Thyroid gland (tissue), 4 donors: ENCODE measurements at regions not wholly inside any gene's neighbourhood (a gene's known extent, or its start where the extent isn't known, plus 50 kb on each side); places are given as distances from the start of the nearest gene placed in this dataset.

Experiments
- DNase-seq, 2 donors: peaks; one replicate each; pipeline ENCODE4 v3.0.0-alpha.2; 2019
- H3K27ac ChIP-seq, 3 donors: fragments of 200-600 bp; sonication (generic); 1 replicate in 2 of 3; 2 replicates in 1 of 3; pipeline ENCODE4 v1.5.1; 2016 to 2019; ENCODE audit warnings: mild to moderate bottlenecking in 1 of 3, moderate library complexity in 1 of 3
- H3K27me3 ChIP-seq: fragments of 200-600 bp; sonication (generic); one replicate; pipeline ENCODE4 v1.5.1; 2019
- H3K36me3 ChIP-seq, 2 donors: fragments of 200-600 bp; sonication (generic); one replicate each; pipeline ENCODE4 v1.5.1; 2016 to 2019
- H3K4me1 ChIP-seq, 2 donors: fragments of 200-600 bp; sonication (generic); one replicate each; pipeline ENCODE4 v1.5.1; 2017 to 2019
- H3K4me3 ChIP-seq, 3 donors: fragments of 200-600 bp; sonication (generic); replicated peaks in 1 of 3; 1 replicate in 2 of 3; 2 replicates in 1 of 3; pipeline ENCODE4 v1.5.1; 2016; ENCODE audit warnings: mild to moderate bottlenecking in 1 of 3
- H3K9me3 ChIP-seq: fragments of 200-600 bp; sonication (generic); one replicate; pipeline ENCODE4 v1.5.1; 2017
- POLR2A ChIP-seq, 2 donors: fragments of 450-650 bp; IDR thresholded peaks; one replicate each; pipeline ENCODE4 v1.6.1; 2017; ENCODE audit warnings: antibody characterized with exemption in 2 of 2, mild to moderate bottlenecking in 2 of 2, moderate library complexity in 1 of 2
- WGBS, 2 donors: methylation state at CpG; one replicate each; pipeline ENCODE4 v1.1.5; 2017; 5-methylcytosine and 5-hydroxymethylcytosine counted together
- intact Hi-C: fragments of 100-400 bp; cut with DNase I; formaldehyde crosslinking; loops from one replicate; pipeline ENCODE4 v1.15.1; 2023
- TF ChIP-seq, protein P1 (sequence below), 6 experiments: fragments of 200-600 bp in 3 of 6; fragments of 450-650 bp in 3 of 6; sonication (generic) in 3 of 6; IDR thresholded peaks; one replicate each; pipeline ENCODE4 v1.5.1; 2016 to 2019; ENCODE audit warnings: antibody characterized with exemption in 6 of 6, mild to moderate bottlenecking in 2 of 6, inconsistent platforms in 1 of 6, moderate library complexity in 1 of 6

GRCh38 chr18:65568866-65569265 lies 181.9 kb upstream of the CDH7 start:
- DNase-seq = no peak
- WGBS, 2 donors = 52 to 72% methylated on average over 2 of the region's 2 CpGs
- Histone ChIP-seq H3K27me3 (no peaks in the 10 kb centered on the region), H3K9me3 (no peaks in the 10 kb centered on the region), H3K4me1 (no peaks in the 10 kb centered on the region), H3K27ac (no peak overlapping the region), H3K4me3 (no peak overlapping the region), H3K36me3 (no peaks in the 10 kb centered on the region)
- intact Hi-C loops = no loop called here
- TF ChIP-seq, protein P1, sequence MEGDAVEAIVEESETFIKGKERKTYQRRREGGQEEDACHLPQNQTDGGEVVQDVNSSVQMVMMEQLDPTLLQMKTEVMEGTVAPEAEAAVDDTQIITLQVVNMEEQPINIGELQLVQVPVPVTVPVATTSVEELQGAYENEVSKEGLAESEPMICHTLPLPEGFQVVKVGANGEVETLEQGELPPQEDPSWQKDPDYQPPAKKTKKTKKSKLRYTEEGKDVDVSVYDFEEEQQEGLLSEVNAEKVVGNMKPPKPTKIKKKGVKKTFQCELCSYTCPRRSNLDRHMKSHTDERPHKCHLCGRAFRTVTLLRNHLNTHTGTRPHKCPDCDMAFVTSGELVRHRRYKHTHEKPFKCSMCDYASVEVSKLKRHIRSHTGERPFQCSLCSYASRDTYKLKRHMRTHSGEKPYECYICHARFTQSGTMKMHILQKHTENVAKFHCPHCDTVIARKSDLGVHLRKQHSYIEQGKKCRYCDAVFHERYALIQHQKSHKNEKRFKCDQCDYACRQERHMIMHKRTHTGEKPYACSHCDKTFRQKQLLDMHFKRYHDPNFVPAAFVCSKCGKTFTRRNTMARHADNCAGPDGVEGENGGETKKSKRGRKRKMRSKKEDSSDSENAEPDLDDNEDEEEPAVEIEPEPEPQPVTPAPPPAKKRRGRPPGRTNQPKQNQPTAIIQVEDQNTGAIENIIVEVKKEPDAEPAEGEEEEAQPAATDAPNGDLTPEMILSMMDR (IDR thresholded peaks at IDR 0.05) = no peak
- TF ChIP-seq POLR2A (IDR thresholded peaks at IDR 0.05) = no peak

- Histone ChIP-seq H3K27me3 (no peaks in the 10 kb centered on the region), H3K9me3 (no peaks in the 10 kb centered on the region), H3K4me1 (no peaks in the 10 kb centered on the region), H3K36me3 (no peaks in the 10 kb centered on the region), H3K27ac (no peak overlapping the region), H3K4me3 (no peak overlapping the region)
- 10 to 17% methylated on average over 3 of the region's 3 CpGs for WGBS, 2 donors
- intact Hi-C loops = no loop called here
- TF ChIP-seq, protein P1 (IDR thresholded peaks at IDR 0.05) = no peak
- no peak for TF ChIP-seq POLR2A (IDR thresholded peaks at IDR 0.05)
- DNase-seq = no peak
Observed at GRCh38 chr18:65567372-65567771, 183.4 kb upstream of the CDH7 start.

GRCh38 chr18:65548316-65548715 lies 202.5 kb upstream of the CDH7 start:
- Histone ChIP-seq H3K4me1 (no peaks in the 10 kb centered on the region), H3K27ac (no peak overlapping the region), H3K36me3 (no peaks in the 10 kb centered on the region), H3K4me3 (no peak overlapping the region), H3K9me3 (no peaks in the 10 kb centered on the region), H3K27me3 (no peaks in the 10 kb centered on the region)
- TF ChIP-seq POLR2A (IDR thresholded peaks at IDR 0.05) = no peak
- TF ChIP-seq, protein P1 (IDR thresholded peaks at IDR 0.05) = no peak
- intact Hi-C loops = no loop called here
- WGBS, 2 donors = 67 to 69% methylated on average over 3 of the region's 3 CpGs
- DNase-seq = no peak

DNA sequence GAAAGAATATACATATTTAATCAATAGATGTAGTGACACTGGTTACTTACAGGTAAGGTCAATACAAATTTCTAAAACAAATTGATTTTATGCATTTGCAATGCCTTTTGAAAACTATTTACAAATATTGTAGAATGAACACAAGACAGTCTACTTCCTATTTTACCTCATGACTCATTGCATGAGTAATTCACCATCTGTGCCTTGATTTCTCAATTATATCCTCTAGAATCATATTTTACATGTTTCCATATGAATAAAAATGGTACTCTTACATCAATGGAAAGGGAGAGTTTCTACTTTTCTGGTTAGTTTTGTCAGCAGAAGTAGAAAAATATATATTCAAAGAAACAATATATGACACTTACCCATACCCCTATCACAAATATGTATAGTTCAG lies 203.8 kb upstream of the CDH7 start:
- Histone ChIP-seq H3K36me3 (no peaks in the 10 kb centered on the region), H3K27ac (no peak overlapping the region), H3K27me3 (no peaks in the 10 kb centered on the region), H3K4me3 (no peak overlapping the region), H3K4me1 (no peaks in the 10 kb centered on the region), H3K9me3 (no peaks in the 10 kb centered on the region)
- no peak for TF ChIP-seq POLR2A (IDR thresholded peaks at IDR 0.05)
- TF ChIP-seq, protein P1 (IDR thresholded peaks at IDR 0.05) = no peak
- no peak for DNase-seq
- intact Hi-C loops = no loop called here

- Histone ChIP-seq H3K4me1 (no peaks in the 10 kb centered on the region), H3K4me3 (no peak overlapping the region), H3K27ac (no peak overlapping the region), H3K9me3 (no peaks in the 10 kb centered on the region), H3K27me3 (no peaks in the 10 kb centered on the region), H3K36me3 (no peaks in the 10 kb centered on the region)
- intact Hi-C loops = no loop called here
- DNase-seq = no peak
- WGBS, 2 donors = 84 to 85% methylated on average over 6 of the region's 6 CpGs
- TF ChIP-seq, protein P1 (IDR thresholded peaks at IDR 0.05) = no peak
- no peak for TF ChIP-seq POLR2A (IDR thresholded peaks at IDR 0.05)
Observed at GRCh38 chr18:65544701-65545100, 206.1 kb upstream of the CDH7 start.
